Endothelial cell of umbilical vein (primary cell): ENCODE measurements at regions not wholly inside any gene's neighbourhood (a gene's known extent, or its start where the extent isn't known, plus 50 kb on each side); places are given as distances from the start of the nearest gene placed in this dataset.

Source experiments
- EZH2 ChIP-seq: IDR thresholded peaks from 2 replicates; pipeline ENCODE4 v1.6.1; 2012; ENCODE audit warnings: borderline replicate concordance, low read depth, mild to moderate bottlenecking, moderate library complexity, low read length, inconsistent platforms; ENCODE audit not compliant: severe bottlenecking
- FOS ChIP-seq: IDR thresholded peaks from 2 replicates; pipeline ENCODE4 v1.6.1; 2011; ENCODE audit warnings: mild to moderate bottlenecking, low read length, moderate library complexity, borderline replicate concordance; ENCODE audit not compliant: insufficient read depth
- MYC ChIP-seq: IDR thresholded peaks from one replicate; pipeline ENCODE4 v1.6.1; 2011; ENCODE audit warnings: mild to moderate bottlenecking, low read depth, low read length
- POLR2A ChIP-seq: IDR thresholded peaks from 2 replicates; pipeline ENCODE4 v1.6.1; 2012; ENCODE audit warnings: low read depth, mild to moderate bottlenecking, control low read depth, low read length
- POLR2AphosphoS5 ChIP-seq: IDR thresholded peaks from 2 replicates; pipeline ENCODE4 v1.6.1; 2012; ENCODE audit warnings: low read depth, mild to moderate bottlenecking, control low read depth, low read length, moderate library complexity; ENCODE audit not compliant: insufficient read depth
- TF ChIP-seq, protein P1 (sequence below), 2 donors: IDR thresholded peaks; 1 replicate in 1 of 2; 2 replicates in 1 of 2; pipeline ENCODE4 v1.5.1; 2011; ENCODE audit warnings: low read length in 2 of 2, mild to moderate bottlenecking in 2 of 2, moderate library complexity in 2 of 2, control low read depth in 1 of 2, inconsistent platforms in 1 of 2, low read depth in 1 of 2; ENCODE audit not compliant: insufficient read depth in 1 of 2; ENCODE audit errors: extremely low read depth in 1 of 2

DNA sequence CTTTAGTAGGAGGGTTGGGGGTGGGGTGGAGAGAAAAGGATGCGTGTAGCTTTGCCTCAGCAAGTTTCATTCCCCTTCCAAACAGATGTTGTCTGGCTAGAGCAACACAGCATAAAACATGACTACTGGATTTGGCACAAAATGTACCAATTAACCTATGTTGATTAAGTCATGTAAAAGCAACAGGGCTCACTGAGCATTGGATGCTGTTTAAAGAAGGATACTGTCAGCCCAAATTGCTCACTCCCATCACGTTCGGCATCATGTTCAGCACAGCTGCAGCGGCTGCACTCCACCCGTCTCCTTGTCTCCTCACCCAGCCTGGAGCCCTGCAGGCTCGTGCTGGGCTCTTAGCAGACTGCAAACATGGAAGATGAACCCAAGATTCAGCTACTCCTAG, 77.5 kb downstream of the DLEU7 start:
- no peak for TF ChIP-seq POLR2A
- TF ChIP-seq, protein P1, sequence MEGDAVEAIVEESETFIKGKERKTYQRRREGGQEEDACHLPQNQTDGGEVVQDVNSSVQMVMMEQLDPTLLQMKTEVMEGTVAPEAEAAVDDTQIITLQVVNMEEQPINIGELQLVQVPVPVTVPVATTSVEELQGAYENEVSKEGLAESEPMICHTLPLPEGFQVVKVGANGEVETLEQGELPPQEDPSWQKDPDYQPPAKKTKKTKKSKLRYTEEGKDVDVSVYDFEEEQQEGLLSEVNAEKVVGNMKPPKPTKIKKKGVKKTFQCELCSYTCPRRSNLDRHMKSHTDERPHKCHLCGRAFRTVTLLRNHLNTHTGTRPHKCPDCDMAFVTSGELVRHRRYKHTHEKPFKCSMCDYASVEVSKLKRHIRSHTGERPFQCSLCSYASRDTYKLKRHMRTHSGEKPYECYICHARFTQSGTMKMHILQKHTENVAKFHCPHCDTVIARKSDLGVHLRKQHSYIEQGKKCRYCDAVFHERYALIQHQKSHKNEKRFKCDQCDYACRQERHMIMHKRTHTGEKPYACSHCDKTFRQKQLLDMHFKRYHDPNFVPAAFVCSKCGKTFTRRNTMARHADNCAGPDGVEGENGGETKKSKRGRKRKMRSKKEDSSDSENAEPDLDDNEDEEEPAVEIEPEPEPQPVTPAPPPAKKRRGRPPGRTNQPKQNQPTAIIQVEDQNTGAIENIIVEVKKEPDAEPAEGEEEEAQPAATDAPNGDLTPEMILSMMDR (IDR thresholded peaks at IDR 0.05; ENCODE audit: extremely low read depth in 1 of 2, insufficient read depth in 1 of 2, low read depth in 1 of 2, low read length in 2 of 2): no peak
- TF ChIP-seq EZH2: no peak
- TF ChIP-seq MYC: no peak
- no peak for TF ChIP-seq POLR2AphosphoS5
- no peak for TF ChIP-seq FOS
